ENCODE measurements at regions not wholly inside any gene's neighbourhood (a gene's known extent, or its start where the extent isn't known, plus 50 kb on each side); places are given as distances from the start of the nearest gene placed in this dataset.
A peak's percentile ranks its signal among the peaks of the same experiment; 100 is the strongest.

- Mint-ChIP-seq H3K4me1 (ENCODE audit: unreplicated experiment) (no peaks in the 10 kb centered on the region), H3K27ac (ENCODE audit: unreplicated experiment) (no peak overlapping the region), H3K27me3 (ENCODE audit: unreplicated experiment) (peaks cover 23% of the 10 kb centered on the region), H3K4me3 (ENCODE audit: unreplicated experiment) (no peak overlapping the region), H3K9me3 (ENCODE audit: unreplicated experiment) (no peaks in the 10 kb centered on the region), H3K36me3 (ENCODE audit: unreplicated experiment) (no peaks in the 10 kb centered on the region)
- DNase-seq (ENCODE audit: extremely low spot score, unreplicated experiment), result no peak
- TF ChIP-seq CTCF (IDR thresholded peaks at IDR 0.05), result no peak
These were observed 501.8 kb upstream of the PKDCC start for GRCh38 chr2:41546031-41546430.

GRCh38 chr2:41568648-41569047 is 479.2 kb upstream of the PKDCC start:
- TF ChIP-seq CTCF (IDR thresholded peaks at IDR 0.05), result no peak
- Mint-ChIP-seq H3K27ac (ENCODE audit: unreplicated experiment) (no peak overlapping the region), H3K36me3 (ENCODE audit: unreplicated experiment) (no peaks in the 10 kb centered on the region), H3K9me3 (ENCODE audit: unreplicated experiment) (peaks cover 11% of the 10 kb centered on the region), H3K4me3 (ENCODE audit: unreplicated experiment) (no peak overlapping the region), H3K4me1 (ENCODE audit: unreplicated experiment) (peaks cover 17% of the 10 kb centered on the region), H3K27me3 (ENCODE audit: unreplicated experiment) (peaks cover 23% of the 10 kb centered on the region)
- DNase-seq (ENCODE audit: extremely low spot score, unreplicated experiment), result no peak

- Mint-ChIP-seq H3K4me1 (ENCODE audit: unreplicated experiment) (peaks cover 26% of the 10 kb centered on the region), H3K9me3 (ENCODE audit: unreplicated experiment) (peaks cover 8% of the 10 kb centered on the region), H3K27me3 (ENCODE audit: unreplicated experiment) (peaks cover 6% of the 10 kb centered on the region), H3K36me3 (ENCODE audit: unreplicated experiment) (no peaks in the 10 kb centered on the region), H3K27ac (ENCODE audit: unreplicated experiment) (no peak overlapping the region), H3K4me3 (ENCODE audit: unreplicated experiment) (no peak overlapping the region)
- no peak for TF ChIP-seq CTCF (IDR thresholded peaks at IDR 0.05)
- DNase-seq (ENCODE audit: extremely low spot score, unreplicated experiment), result no peak
These were observed 475.7 kb upstream of the PKDCC start for GRCh38 chr2:41572154-41572553.

- Mint-ChIP-seq H3K9me3 (ENCODE audit: unreplicated experiment) (peaks cover 5% of the 10 kb centered on the region), H3K36me3 (ENCODE audit: unreplicated experiment) (no peaks in the 10 kb centered on the region), H3K4me1 (ENCODE audit: unreplicated experiment) (peaks cover 55% of the 10 kb centered on the region), H3K27me3 (ENCODE audit: unreplicated experiment) (no peaks in the 10 kb centered on the region), H3K4me3 (ENCODE audit: unreplicated experiment) (no peak overlapping the region), H3K27ac (ENCODE audit: unreplicated experiment) (no peak overlapping the region)
- TF ChIP-seq CTCF (IDR thresholded peaks at IDR 0.05), result no peak
- DNase-seq (ENCODE audit: extremely low spot score, unreplicated experiment), result no peak
These were observed 471.4 kb upstream of the PKDCC start for GRCh38 chr2:41576423-41576822.

GRCh38 chr2:41579806-41580205 is 468.0 kb upstream of the PKDCC start:
- no peak overlapping the region for H3K4me3 Mint-ChIP-seq (ENCODE audit: unreplicated experiment)

More at GRCh38 chr2:41579806-41580205, 468.0 kb upstream of the PKDCC start:
- peak overlapping the region; percentile 91 for H3K27ac Mint-ChIP-seq (ENCODE audit: unreplicated experiment)
- H3K9me3 Mint-ChIP-seq (ENCODE audit: unreplicated experiment), result peaks cover 20% of the 10 kb centered on the region
- no peaks in the 10 kb centered on the region for H3K27me3 Mint-ChIP-seq (ENCODE audit: unreplicated experiment)
- DNase-seq (ENCODE audit: extremely low spot score, unreplicated experiment), result no peak
- H3K4me1 Mint-ChIP-seq (ENCODE audit: unreplicated experiment), result peaks cover 34% of the 10 kb centered on the region
- TF ChIP-seq CTCF (IDR thresholded peaks at IDR 0.05), result no peak
- peaks cover 16% of the 10 kb centered on the region for H3K36me3 Mint-ChIP-seq (ENCODE audit: unreplicated experiment)
